HepG2 (cell line): ENCODE measurements at regions not wholly inside any gene's neighbourhood (a gene's known extent, or its start where the extent isn't known, plus 50 kb on each side); places are given as distances from the start of the nearest gene placed in this dataset.

Source experiments
- GTF2F1 ChIP-seq: fragments of 150-350 bp; IDR thresholded peaks from 2 replicates; pipeline ENCODE4 v1.6.1; 2014; ENCODE audit warnings: low read length
- HOXA3 ChIP-seq: sonication (generic); formaldehyde crosslinking; IDR thresholded peaks from 2 replicates; pipeline ENCODE4 v1.5.0; 2020; ENCODE audit warnings: missing genetic modification reagents
- IRF9 ChIP-seq: sonication (generic); formaldehyde crosslinking; IDR thresholded peaks from 2 replicates; pipeline ENCODE4 v1.8.0; 2022; ENCODE audit warnings: missing genetic modification reagents, mild to moderate bottlenecking, borderline replicate concordance
- ISX ChIP-seq: sonication (generic); formaldehyde crosslinking; conservative IDR thresholded peaks from 2 replicates; pipeline ENCODE4 v1.5.0; 2020; ENCODE audit warnings: missing genetic modification reagents
- SYNCRIP ChIP-seq: fragments of 200-400 bp; formaldehyde crosslinking; IDR thresholded peaks from 2 replicates; pipeline ENCODE4 v1.6.1; 2018; ENCODE audit warnings: mild to moderate bottlenecking, low read depth, low read length; ENCODE audit not compliant: insufficient read depth
- ZBTB49 ChIP-seq: sonication (generic); formaldehyde crosslinking; IDR thresholded peaks from 2 replicates; pipeline ENCODE4 v1.4.0; 2020; ENCODE audit warnings: missing genetic modification reagents, borderline replicate concordance
- ZFP37 ChIP-seq: sonication (generic); formaldehyde crosslinking; IDR thresholded peaks from 2 replicates; pipeline ENCODE4 v1.4.0; 2020; ENCODE audit warnings: missing genetic modification reagents, borderline replicate concordance
- ZNF281 ChIP-seq: sonication (generic); formaldehyde crosslinking; IDR thresholded peaks from 2 replicates; pipeline ENCODE4 v1.4.0; 2020; ENCODE audit warnings: missing genetic modification reagents, borderline replicate concordance
- ZNF598 ChIP-seq: sonication (generic); formaldehyde crosslinking; IDR thresholded peaks from 2 replicates; pipeline ENCODE4 v1.5.1; 2020; ENCODE audit warnings: mild to moderate bottlenecking, missing genetic modification reagents, borderline replicate concordance
- ZNF747 ChIP-seq: sonication (generic); formaldehyde crosslinking; IDR thresholded peaks from 2 replicates; pipeline ENCODE4 v1.8.1; 2023; ENCODE audit warnings: missing genetic modification reagents, mild to moderate bottlenecking, borderline replicate concordance
- TF ChIP-seq, protein P1 (sequence below): sonication (generic); formaldehyde crosslinking; IDR thresholded peaks from 2 replicates; pipeline ENCODE4 v1.5.1; 2020; ENCODE audit warnings: mild to moderate bottlenecking, missing genetic modification reagents, borderline replicate concordance
- TF ChIP-seq, protein P2 (sequence below): sonication (generic); formaldehyde crosslinking; IDR thresholded peaks from 2 replicates; pipeline ENCODE4 v1.5.0; 2020; ENCODE audit warnings: missing genetic modification reagents
- TF ChIP-seq, protein P3 (sequence below): sonication (generic); formaldehyde crosslinking; IDR thresholded peaks from 2 replicates; pipeline ENCODE4 v1.4.0; 2020; ENCODE audit warnings: mild to moderate bottlenecking, missing genetic modification reagents

DNA sequence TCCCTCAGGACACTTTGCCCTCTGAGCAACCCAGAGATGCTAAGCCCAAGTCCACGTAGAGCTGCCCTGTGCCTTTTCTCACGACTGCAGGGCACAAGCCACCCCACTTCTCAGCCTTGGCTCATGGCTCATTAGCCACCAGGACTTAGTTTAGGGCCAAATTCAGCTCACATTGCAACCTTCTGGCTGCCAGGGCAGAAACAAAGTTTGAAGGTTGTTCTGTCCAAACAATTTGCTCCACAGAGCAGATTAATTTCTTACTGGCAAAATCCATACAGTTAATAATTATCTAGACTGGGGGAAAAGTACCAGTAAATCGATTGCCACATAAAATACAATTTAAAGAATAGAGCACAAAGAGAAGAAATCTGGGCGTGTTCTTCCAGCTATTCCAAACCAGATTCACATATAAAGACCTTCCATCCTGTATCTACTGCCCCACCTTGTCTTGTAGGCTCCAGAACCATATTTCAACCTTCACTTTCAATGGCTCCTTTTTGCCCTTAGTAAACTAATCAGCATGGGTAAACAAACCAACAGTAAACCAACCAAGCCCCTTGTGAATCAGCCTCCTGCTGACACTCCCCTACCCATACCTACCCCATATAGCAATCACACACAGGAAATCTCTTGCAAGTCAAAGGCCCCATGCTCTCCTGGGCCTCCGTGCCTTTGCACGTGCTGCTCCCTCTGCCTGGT, 101.9 kb downstream of the QRSL1 start (continued):
- TF ChIP-seq, protein P1, sequence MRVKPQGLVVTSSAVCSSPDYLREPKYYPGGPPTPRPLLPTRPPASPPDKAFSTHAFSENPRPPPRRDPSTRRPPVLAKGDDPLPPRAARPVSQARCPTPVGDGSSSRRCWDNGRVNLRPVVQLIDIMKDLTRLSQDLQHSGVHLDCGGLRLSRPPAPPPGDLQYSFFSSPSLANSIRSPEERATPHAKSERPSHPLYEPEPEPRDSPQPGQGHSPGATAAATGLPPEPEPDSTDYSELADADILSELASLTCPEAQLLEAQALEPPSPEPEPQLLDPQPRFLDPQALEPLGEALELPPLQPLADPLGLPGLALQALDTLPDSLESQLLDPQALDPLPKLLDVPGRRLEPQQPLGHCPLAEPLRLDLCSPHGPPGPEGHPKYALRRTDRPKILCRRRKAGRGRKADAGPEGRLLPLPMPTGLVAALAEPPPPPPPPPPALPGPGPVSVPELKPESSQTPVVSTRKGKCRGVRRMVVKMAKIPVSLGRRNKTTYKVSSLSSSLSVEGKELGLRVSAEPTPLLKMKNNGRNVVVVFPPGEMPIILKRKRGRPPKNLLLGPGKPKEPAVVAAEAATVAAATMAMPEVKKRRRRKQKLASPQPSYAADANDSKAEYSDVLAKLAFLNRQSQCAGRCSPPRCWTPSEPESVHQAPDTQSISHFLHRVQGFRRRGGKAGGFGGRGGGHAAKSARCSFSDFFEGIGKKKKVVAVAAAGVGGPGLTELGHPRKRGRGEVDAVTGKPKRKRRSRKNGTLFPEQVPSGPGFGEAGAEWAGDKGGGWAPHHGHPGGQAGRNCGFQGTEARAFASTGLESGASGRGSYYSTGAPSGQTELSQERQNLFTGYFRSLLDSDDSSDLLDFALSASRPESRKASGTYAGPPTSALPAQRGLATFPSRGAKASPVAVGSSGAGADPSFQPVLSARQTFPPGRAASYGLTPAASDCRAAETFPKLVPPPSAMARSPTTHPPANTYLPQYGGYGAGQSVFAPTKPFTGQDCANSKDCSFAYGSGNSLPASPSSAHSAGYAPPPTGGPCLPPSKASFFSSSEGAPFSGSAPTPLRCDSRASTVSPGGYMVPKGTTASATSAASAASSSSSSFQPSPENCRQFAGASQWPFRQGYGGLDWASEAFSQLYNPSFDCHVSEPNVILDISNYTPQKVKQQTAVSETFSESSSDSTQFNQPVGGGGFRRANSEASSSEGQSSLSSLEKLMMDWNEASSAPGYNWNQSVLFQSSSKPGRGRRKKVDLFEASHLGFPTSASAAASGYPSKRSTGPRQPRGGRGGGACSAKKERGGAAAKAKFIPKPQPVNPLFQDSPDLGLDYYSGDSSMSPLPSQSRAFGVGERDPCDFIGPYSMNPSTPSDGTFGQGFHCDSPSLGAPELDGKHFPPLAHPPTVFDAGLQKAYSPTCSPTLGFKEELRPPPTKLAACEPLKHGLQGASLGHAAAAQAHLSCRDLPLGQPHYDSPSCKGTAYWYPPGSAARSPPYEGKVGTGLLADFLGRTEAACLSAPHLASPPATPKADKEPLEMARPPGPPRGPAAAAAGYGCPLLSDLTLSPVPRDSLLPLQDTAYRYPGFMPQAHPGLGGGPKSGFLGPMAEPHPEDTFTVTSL (CRISPR knock-in tag), result peak; percentile 85; the same call in 1 of the 2 replicates
- TF ChIP-seq ZBTB49 (CRISPR knock-in tag) (no peak), ZNF281 (CRISPR knock-in tag) (no peak; the same call in 1 of the 2 replicates), GTF2F1 (no peak), ZNF747 (CRISPR knock-in tag) (no peak), SYNCRIP (no peak), IRF9 (CRISPR knock-in tag) (0 out of 2 replicates have a peak, but pooled peaks have one; percentile 52), HOXA3 (peak; percentile 62), ISX (CRISPR knock-in tag) (no peak), ZFP37 (CRISPR knock-in tag) (no peak), ZNF598 (CRISPR knock-in tag) (no peak)
- TF ChIP-seq, protein P2, sequence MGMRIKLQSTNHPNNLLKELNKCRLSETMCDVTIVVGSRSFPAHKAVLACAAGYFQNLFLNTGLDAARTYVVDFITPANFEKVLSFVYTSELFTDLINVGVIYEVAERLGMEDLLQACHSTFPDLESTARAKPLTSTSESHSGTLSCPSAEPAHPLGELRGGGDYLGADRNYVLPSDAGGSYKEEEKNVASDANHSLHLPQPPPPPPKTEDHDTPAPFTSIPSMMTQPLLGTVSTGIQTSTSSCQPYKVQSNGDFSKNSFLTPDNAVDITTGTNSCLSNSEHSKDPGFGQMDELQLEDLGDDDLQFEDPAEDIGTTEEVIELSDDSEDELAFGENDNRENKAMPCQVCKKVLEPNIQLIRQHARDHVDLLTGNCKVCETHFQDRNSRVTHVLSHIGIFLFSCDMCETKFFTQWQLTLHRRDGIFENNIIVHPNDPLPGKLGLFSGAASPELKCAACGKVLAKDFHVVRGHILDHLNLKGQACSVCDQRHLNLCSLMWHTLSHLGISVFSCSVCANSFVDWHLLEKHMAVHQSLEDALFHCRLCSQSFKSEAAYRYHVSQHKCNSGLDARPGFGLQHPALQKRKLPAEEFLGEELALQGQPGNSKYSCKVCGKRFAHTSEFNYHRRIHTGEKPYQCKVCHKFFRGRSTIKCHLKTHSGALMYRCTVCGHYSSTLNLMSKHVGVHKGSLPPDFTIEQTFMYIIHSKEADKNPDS (CRISPR knock-in tag), result no peak
- TF ChIP-seq, protein P3, sequence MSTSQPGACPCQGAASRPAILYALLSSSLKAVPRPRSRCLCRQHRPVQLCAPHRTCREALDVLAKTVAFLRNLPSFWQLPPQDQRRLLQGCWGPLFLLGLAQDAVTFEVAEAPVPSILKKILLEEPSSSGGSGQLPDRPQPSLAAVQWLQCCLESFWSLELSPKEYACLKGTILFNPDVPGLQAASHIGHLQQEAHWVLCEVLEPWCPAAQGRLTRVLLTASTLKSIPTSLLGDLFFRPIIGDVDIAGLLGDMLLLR, result no peak
